ENCODE measurements at regions not wholly inside any gene's neighbourhood (a gene's known extent, or its start where the extent isn't known, plus 50 kb on each side); places are given as distances from the start of the nearest gene placed in this dataset.
"Not testable (repeated sequence)": the region's sequence is repeated elsewhere in the genome, so short reads cannot be mapped to it uniquely, and the experiment has no call there.

DNA sequence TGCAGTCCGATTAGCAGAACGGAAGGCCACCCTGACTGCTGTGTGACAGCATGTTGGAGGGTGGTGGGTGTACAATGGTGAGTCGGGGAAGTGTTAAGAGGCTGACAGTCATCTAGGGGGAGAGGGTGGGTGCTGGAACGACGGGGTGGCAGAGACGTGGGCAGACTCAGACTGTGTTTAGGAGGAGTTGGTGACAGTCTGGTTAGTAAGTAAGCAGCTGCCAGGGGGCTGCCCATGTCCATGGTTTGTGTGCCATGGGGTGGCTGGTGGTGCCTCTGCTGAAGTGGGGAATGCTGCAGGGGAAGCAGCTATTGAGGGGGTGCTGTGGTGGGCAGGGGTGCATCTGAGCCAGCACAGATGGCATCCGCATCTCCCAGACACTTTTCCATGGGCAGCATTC lies 51.3 kb upstream of the BOD1 start:
- no peak for DNase-seq

DNA sequence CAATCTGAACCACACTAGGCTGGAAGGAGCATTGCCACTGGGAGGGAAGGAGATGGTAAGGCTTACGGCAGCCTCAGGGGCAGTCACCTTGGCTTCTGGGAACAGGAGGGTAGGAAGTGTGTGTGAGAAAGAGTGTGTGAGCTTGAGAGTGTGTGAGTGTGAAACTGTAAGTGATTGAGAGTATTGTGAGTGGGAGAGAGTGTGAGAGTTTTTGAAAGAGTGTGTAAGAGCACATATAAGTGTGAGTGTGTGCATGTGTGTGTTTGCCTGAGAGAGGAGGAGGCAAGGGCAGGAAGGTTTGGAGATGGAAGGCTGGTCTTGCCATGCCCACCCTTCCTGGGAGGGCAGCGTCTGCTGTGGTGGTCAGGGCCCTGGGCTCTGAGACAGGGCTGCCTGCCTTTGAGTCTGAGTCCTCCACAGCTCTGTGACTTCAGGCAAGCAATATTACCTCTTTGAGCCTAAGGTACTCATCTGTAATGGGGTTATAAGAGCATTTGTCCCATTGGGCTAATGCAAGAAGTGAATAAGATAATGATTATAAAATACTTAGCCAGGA lies 51.9 kb upstream of the BOD1 start:
- DNase-seq, result no peak

DNA sequence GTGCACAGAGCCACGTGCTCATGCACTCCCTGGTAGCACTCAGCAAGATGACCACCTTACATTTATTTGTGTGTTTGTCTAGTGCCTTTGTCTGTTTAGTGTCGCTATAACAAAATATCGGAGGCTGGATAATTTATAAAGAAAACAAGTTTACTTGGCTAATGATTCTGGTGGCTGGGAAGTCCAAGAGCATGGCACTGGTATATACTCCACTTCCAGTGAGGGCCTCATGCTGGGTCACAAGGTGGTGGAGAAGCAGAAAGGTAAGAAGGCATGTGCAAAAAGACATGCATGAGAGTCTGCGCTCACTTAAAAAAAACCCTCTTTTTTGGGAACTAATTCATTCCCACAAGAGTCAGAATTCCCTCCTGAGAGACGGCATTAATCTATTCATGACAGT lies 52.5 kb upstream of the BOD1 start:
- DNase-seq, result peak; percentile 16

DNA sequence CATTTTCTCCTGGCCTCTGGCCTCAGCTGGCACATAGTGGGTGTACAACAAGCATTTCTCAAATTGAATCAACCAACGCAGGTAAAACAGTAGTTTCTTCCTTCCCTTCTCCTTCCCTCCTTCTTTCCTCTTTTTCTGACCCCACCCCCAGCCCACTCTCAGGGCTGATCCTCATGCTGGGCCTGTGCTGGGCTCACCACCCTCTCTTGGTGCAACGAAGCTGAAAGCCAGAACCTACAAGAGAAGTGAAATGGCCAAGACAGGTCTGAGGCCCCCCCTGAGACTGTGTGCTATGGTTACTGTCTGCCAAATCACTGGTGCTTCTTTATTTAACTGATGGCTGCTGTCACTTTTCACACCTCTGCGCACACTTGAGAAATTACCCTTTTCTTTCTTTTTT lies 53.0 kb upstream of the BOD1 start:
- no peak for DNase-seq

DNA sequence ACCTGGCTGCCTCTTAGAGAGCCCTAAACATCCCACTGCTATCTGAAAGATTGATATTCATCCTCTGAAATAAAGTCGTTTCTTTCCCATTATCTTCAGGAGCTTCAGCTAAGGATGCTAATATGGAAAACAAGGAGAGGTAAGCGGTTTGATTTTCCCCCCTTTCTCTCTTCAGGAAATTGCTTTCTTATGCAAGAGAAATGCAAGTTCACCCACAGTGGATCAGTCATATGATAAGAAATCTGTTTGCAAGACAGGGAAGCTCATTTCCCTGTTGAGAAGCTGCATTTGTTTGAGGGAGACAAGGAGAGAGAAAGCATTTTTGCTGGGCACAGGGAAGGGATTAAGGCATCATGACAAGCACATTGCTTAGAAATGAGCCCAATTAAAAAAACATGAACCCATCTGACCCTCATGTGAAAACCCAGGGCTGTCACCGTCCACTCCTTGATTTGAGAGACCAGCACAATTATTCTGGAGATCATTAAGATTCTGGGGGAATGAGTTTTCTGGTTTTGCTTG lies 53.7 kb upstream of the BOD1 start:
- DNase-seq, result peak; percentile 60

DNA sequence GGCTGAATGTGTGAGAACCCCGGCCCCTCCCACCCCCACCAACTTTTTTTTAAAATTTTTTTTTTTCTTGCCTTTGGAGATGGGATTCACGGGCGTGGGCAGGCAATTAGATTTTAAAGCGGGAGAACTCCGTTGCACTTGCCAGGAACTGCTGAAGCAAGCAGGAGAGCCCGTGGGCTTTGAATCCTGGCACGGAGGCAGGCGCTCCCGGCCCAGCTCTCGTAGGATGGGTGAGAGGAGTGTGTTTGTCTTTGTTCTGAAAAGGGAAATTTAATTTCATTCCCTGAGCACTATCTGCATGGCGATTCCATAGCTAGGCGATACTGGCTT lies 54.3 kb upstream of the BOD1 start:
- DNase-seq, result no peak

DNA sequence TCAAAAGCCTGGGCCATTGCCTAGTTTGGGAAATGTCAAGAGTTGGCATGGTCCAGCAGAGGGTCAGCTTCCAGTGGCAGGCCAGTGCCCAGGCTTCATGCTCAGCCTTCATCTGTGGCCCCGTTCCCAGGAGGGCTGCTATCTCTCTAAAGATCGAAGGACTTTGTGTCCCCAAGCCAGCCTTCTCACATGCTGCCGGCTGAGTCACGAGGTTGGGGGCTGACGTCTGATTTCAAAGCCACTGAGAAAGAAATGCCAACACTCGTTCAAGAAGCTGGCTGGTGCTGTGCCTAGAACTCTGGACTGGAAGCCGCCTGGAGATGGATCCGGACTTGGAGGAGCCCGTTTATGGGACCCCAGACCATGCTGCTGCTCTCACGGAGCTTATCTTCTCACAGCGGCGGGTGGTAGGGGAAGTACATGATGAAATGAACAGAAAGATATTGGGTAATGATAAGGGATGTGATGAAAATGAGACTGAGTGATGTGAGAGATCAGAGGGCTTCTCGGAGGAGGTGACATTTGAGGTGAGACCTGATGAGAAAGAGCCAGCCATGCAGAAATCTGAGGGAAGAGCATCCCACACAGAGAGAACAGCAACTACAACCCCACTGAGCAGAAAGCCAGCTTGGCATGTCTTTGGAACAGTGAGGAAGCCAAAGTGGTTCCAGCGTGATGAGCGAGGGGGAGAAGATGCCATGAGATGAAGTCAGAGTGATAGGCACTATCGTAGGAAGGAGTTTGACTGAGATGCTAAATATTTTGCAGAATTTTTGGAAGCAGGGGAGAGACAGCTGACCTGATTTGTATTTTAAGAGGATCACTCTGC lies 54.9 kb upstream of the BOD1 start:
- DNase-seq, result peak; percentile 26

DNA sequence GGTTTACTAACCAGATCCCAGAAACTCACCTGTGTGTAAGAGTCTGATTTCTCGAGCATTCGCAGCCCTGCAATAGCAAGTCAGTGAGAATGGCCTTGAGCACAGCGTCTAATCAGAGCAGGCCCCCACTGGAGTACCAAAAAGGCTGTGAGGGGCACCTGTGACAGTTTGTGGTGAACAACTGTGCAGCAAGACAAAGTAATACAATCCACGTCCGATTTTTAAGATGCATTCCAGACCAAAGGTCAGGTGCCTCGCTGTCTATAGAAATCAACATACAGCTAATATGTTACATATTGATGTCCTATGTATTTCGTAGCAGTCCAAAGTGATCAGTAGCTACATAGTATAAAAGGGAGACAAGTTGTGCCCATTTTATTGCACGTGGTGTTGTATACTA lies 55.7 kb upstream of the BOD1 start:
- DNase-seq, result no peak

DNA sequence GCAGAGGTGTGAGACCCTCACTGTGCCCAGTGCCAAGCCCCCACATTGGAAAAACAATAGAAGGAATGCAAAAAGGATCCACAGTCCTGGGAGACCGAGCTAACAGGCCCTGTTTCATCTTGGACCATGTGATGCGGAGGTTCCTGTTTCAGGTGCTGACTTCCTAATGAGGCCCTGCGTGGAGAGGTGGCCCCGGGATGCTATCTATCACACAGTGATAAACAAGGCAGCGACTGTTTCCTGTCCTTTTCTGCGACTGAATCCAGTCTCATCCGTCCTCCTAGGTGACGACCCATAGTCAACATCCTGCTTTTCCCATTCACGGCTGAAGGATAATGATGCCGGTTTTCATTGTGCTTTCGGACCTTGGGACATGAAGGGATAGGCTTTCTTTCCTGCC lies 56.4 kb upstream of the BOD1 start:
- DNase-seq, result no peak

DNA sequence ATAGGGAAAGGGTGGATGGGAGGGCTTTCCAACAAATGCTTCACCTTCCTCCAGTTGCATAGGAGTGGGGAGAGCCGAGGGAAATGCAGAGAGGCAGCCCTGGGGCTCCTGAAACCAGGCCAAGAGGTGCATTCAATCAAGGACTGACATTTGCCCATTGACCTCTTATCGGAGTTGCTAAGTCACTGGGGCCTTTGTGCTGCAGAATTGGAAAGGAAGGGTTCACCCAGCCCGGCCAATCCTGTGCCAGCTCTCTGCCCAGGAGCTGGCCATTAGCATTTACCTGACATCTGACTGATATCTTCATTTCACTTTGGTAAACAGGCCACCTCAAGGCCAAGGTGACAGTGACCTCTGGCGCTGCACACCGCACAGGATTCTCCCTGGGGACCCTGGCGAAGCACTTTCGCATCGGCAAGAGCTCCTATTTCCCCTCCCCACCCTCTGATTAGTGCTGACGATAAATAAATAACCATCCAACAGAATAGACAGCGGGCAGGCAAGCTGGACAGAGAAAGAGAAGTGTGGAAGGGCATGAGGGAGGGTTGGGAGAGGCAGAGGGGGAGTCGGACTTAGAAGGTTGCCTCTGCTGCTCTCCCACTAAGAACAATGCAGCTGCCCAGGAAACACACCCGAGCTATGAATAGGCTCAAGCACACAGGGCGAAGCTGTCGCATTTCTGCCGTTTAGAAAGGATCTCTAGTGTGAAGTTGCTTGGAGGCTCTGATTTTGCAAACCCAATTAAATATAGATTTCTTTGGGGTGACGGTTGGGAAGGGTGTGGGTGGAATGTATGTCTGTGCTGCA lies 57.0 kb upstream of the BOD1 start:
- no peak for DNase-seq

DNA sequence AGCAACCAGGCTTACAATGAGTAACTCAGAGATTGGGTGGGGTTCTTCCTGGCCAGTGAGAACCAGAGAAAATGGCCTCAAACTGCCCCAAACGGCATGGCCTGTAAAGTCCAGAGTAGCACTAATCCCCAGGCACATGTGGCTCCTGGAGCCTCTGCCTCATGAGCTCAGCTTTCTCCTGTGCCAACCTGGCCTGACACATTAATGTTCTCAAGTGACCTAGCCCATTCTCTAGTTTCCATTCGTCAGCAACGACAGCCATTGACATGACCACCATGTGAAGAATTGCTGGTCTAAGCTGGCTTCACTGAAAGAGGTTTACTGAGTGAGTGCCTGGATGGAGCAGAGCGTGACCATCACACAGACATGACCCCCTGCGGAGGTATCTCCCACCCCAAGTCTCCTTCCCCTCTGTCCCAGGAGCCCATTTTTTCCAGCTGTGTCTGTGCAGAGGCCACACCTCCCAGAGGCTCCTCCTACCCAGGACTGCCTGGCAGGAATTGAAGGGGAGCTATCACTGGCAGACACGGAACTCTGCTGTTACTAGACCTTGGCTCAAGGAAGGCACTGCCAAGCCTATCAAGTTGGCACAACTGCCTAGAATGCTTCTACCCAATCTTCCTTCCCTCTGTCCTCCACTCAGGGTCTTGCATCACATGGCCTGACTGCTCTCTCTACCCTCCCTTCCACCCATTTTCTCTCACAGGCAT lies 59.0 kb upstream of the BOD1 start:
- no peak for DNase-seq

DNA sequence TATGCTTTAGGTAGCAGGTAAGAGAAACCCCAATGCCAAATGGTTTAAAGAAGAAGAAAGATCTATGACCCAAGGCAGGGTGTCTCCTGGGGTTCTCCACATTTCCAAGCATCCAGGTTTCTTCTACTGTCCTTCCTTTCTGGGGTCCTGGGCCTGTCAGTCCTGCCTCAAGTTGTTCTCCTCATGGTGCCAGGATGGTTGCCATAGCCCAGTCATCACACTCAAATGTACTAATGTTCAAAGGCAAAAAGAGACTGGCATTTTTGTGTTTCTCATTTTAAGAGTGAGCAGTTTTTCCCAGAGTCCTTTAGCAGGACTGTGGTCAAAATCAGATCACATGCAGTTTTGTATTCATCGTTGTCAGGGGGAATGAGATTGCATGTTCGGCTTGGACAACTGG lies 59.9 kb upstream of the BOD1 start:
- no peak for DNase-seq

DNA sequence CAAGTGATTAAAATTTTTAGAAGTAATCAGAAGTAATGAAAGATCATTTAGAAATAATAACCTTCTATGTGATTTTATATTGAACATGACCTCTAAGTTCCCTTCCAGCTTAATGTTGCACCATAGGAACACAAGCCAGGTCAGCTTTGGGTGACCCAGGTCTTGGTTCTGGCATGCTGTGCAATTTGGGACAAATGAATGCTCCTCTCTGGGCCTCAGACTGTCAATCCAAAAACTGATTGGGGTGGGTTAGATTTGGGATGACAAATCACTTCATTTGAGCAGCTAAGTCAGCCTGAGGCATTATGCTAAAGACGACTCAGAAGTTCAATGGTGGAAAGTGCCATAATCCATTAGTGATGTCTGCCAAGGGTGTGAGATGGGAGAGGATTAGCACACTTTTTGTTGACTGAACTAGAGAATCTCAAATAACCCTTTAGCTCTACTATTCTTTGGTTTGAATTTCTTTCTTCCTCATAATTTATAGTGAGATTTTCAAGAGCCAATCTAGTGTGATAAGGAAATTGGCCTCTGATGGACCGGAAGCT lies 60.7 kb upstream of the BOD1 start:
- no peak for DNase-seq

DNA sequence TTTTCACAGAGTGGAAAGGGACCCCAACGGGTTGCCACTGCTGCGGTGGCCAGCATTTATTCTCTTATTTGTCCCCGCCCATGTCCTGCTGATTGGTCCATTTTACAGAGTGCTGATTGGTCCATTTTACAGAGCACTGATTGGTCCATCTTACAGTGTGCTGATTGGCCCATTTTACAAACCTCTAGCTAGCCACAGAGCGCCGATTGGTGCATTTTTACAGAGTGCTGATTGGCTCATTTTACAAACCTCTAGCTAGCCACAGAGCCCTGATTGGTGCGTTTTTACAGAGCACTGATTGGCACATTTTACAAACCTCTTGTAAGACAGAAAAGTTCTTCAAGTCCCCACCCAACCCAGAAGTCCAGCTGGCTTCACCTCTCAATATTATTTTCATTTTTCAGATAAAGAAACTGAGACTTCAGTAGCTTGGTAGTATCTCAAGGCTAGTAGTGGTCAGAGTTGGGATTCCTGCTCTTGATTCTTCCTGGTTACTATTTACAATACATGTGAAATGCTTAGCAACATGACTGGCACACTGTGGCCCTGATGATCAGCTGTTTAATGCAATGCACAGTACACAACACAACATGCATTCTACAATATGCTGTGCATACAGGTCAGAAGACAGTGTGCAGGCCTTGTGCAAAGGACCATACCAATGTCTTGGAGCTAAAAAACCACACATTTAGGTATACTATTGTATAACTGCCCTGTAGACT lies 63.6 kb upstream of the BOD1 start:
- DNase-seq, result no peak

DNA sequence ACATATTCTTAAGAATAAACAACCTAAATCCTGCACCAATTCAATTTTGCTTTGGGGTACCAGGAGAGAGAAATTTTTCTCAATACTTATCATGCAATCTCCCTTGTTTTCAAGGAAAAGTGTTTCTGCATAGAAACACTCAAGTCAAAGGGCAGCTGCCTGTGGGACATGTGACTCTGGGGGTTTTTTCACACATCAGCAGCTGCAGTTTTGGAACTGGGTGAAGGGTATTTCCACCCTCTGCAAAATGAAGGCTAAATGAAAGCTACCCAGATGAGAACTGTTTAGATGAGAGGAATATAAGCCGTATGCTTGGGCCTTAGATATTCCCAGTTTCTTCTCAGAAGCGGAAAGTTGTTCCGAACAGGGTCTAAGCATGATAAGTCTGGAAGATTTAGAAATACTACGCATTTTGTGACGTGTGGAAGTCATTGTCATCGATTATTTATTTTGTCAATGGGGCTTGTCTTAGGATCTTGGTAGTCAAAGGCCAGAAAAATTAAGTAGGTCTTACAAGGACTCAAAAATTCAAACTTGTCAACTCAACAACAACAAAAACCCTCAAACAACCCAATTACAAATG lies 64.3 kb upstream of the BOD1 start:
- no peak for DNase-seq

DNA sequence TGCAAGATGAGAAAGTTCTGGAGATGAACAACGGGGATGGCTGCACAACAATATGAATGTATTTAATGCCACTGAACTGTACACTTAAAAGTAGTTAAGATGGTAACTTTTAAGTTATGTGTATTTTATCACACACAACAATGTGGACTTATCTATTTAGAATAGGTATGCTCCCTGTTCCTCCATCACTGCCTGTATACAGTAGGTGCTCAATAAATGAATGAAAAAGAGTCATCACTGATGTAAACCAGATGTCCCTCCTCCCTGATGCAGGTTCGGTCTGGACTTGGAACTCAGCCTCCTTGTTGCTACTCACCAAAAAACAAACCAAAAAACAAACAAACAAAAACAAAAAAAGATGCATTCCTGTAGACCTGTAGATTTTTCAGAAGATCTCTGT lies 65.9 kb upstream of the BOD1 start:
- no peak for DNase-seq

DNA sequence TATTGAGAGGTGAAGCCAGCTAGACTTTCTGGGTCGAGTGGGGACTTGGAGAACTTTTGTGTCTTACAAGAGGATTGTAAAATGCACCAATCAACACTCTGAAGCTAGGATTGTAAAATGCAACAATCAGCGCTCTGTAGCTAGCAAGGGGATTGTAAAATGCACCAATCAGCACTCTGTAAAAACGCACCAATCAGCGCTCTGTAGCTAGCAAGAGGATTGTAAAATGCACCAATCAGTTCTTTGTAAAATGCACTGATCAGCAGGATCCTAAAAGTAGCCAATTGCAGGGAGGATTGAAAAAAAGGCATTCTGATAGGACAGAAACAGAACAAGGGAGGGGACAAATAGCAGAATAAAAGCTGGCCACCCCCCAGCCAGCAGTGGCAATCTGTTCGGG lies 68.1 kb upstream of the BOD1 start:
- not testable (repeated sequence) for DNase-seq

DNA sequence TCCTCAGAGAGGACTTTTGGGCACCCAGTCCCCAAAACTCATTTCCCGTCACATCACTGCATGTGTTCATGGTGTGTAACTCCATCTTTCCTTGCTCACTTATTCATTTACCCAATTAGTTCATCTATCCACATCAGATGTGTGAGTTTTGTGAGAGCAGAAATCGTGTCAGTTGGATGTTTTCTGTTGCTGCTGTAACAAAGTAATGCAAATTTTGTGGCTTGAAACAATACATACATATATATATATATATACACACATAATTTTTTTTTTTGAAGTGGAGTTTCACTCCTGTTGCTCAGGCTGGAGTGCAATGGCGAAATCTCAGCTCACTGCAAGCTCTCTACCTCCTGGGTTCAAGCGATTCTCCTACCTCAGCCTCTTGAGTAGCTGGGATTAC lies 70.5 kb upstream of the BOD1 start:
- DNase-seq, result no peak

DNA sequence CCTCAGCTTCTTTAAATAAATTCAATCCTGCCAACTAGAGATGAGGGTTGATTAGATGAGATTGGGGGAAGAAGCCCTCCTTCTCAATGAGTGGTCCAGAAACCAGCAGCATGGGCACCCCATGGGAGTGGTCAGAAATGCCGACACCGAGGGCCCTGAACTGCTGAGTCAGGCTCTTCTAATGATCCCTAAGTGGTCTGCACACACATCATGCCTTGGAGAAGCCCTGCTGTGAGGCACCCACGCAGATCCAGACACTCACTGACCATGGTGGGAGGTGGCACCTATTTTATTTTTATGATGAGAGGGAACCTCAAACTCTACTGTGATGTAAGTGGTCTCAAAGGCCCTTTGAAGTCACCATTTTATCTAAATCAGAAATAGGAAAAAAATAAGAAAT lies 72.3 kb upstream of the BOD1 start:
- DNase-seq, result no peak

DNA sequence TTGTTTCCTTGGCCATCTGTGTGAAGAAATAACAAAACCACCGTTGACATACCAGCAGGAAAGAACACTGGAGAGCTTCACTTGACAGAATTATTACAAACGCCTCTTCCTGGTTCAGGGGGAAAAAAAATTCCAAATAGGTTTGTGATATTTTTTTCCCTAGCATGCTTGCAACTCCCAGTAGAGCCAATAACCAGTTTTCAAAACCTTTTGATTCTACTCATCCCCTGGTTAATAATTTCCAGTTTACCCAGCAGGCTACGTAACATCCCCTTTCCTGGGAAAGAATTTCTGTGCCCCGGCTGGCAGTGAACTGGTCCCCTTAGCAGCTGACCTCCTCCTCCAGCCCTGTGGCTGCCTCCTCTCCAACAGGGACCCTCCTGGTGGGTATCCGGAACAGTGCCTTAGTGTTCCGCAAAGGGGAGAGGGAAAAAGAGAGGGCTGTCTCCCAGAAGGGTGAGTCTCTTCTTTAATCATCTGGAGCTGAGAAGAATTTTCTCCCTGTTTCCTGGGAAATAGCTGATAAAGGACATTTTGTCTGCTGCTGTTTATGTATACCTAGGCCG lies 72.8 kb upstream of the BOD1 start:
- no peak for DNase-seq

DNA sequence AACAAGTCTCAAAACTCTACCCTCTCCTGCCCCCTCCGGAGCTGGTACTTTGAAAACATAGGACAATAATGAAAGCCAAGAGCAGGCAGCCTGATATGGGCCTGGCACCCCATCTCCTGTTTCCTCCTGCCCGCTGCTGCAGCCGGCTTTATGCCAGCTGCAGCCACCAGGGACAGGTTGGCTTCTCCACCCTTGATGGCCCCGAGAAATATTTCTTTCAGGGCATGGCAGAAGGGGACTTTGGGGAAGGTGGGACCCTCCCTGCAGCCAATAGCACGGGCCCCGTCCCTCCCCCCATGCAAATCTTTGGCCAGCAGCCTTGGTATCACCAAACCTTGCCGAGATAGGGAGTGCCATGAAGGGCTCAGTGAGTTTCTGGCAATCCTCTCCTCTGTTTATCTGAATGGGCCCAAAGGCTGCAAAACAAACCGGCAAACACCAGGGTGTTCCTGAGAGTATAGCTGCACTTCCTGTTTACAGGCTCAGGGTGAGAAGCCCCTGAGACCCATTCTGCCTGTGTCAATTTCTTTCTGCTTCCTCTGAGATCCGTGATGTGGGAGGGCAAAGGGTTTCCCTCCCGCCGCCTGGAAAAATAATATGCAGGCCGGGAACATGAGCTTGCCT lies 73.4 kb upstream of the BOD1 start:
- no peak for DNase-seq
